ENCODE measurements at regions not wholly inside any gene's neighbourhood (a gene's known extent, or its start where the extent isn't known, plus 50 kb on each side); places are given as distances from the start of the nearest gene placed in this dataset.

DNA sequence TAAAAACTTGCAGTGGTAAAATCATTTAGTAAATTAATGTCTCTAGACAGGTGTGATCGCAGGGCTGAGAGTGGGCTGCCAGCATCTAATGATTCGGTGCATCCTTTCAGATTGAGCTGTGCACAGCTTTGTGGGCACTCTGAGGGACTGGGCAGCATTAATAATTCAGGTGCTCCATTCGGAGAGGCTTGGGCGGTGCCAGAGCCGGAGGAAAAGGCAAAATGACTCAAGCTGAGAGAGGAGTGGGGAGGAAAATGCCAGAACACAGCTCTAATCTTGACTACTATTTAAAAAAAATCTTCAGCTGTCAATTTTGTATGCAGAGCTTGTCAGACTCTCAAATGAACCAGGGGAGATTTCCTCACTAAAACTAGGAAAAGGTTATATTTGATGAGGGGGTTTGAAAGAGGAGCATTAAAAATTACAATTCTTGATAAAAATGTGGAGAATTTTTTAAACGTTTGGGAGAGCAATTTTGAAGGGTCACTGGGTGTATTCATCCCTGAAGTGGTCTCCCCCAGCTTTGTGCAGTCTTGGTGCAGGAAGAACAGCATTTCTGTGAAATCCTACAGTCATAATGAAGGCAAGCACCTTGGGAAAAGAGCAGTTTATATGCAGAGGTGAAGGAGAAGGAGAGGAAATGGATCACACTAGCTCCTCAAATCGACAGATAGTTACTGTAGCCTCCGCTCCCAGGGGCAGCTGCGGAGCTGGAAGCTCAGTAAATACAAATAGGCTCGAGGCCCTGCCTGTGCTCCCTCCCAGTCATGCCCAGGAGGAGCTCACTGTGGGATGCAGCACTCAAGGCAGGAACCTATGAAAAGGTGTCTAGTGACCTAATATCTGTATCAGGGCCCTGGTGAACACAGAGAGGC, 535.4 kb upstream of the RAB6C start:
- Histone ChIP-seq H3K4me2 (ENCODE audit: low read length) (peak overlapping the region; percentile 40; the same call in 1 of the 2 replicates), H3K9me2 (replicated peaks; ENCODE audit: control insufficient read depth, low read length) (no peaks in the 10 kb centered on the region), H3K4me1 (ENCODE audit: control insufficient read depth, low read length) (peaks cover 3% of the 10 kb centered on the region; the same call in 1 of the 2 replicates), H3K9me3 (ENCODE audit: control insufficient read depth, insufficient read depth, low read length) (no peaks in the 10 kb centered on the region), H4K20me1 (ENCODE audit: control insufficient read depth, insufficient read depth, low read depth, low read length) (no peaks in the 10 kb centered on the region), H3K27me3 (ENCODE audit: control insufficient read depth, low read length) (no peaks in the 10 kb centered on the region), H3K36me3 (ENCODE audit: control insufficient read depth, low read length) (no peaks in the 10 kb centered on the region), H3K4me3 (ENCODE audit: low read length) (peak overlapping the region; percentile 57), H3F3A (ENCODE audit: control insufficient read depth, insufficient read depth) (no peaks in the 10 kb centered on the region), H3K27ac (ENCODE audit: low read depth, low read length) (no peak overlapping the region), H3K79me2 (ENCODE audit: control insufficient read depth, low read length) (no peaks in the 10 kb centered on the region)
- TF ChIP-seq, protein P1, sequence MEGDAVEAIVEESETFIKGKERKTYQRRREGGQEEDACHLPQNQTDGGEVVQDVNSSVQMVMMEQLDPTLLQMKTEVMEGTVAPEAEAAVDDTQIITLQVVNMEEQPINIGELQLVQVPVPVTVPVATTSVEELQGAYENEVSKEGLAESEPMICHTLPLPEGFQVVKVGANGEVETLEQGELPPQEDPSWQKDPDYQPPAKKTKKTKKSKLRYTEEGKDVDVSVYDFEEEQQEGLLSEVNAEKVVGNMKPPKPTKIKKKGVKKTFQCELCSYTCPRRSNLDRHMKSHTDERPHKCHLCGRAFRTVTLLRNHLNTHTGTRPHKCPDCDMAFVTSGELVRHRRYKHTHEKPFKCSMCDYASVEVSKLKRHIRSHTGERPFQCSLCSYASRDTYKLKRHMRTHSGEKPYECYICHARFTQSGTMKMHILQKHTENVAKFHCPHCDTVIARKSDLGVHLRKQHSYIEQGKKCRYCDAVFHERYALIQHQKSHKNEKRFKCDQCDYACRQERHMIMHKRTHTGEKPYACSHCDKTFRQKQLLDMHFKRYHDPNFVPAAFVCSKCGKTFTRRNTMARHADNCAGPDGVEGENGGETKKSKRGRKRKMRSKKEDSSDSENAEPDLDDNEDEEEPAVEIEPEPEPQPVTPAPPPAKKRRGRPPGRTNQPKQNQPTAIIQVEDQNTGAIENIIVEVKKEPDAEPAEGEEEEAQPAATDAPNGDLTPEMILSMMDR (IDR thresholded peaks at IDR 0.05; ENCODE audit: low read depth, low read length, poor library complexity, severe bottlenecking), result no peak
- no peak for TF ChIP-seq EZH2phosphoT487 (IDR thresholded peaks at IDR 0.05; ENCODE audit: borderline replicate concordance, low read length)

GRCh38 chr2:129444751-129445150, 534.7 kb upstream of the RAB6C start:
- no peaks in the 10 kb centered on the region for H3K79me2 ChIP-seq (ENCODE audit: control insufficient read depth, low read length)
- H3K36me3 ChIP-seq (ENCODE audit: control insufficient read depth, low read length), result no peaks in the 10 kb centered on the region
- H3K9me2 ChIP-seq (replicated peaks; ENCODE audit: control insufficient read depth, low read length), result no peaks in the 10 kb centered on the region
- H3K27ac ChIP-seq (ENCODE audit: low read depth, low read length), result no peak overlapping the region
- no peaks in the 10 kb centered on the region for H4K20me1 ChIP-seq (ENCODE audit: control insufficient read depth, insufficient read depth, low read depth, low read length)
- TF ChIP-seq, protein P1 (IDR thresholded peaks at IDR 0.05; ENCODE audit: low read depth, low read length, poor library complexity, severe bottlenecking), result no peak
- TF ChIP-seq EZH2phosphoT487 (IDR thresholded peaks at IDR 0.05; ENCODE audit: borderline replicate concordance, low read length), result no peak
- no peak overlapping the region for H3K4me2 ChIP-seq (ENCODE audit: low read length)
- no peaks in the 10 kb centered on the region for H3K9me3 ChIP-seq (ENCODE audit: control insufficient read depth, insufficient read depth, low read length)
- no peaks in the 10 kb centered on the region for H3F3A ChIP-seq (ENCODE audit: control insufficient read depth, insufficient read depth)
- no peak overlapping the region for H3K4me3 ChIP-seq (ENCODE audit: low read length)
- no peaks in the 10 kb centered on the region for H3K27me3 ChIP-seq (ENCODE audit: control insufficient read depth, low read length)
- H3K4me1 ChIP-seq (ENCODE audit: control insufficient read depth, low read length), result peaks cover 3% of the 10 kb centered on the region; the same call in 1 of the 2 replicates

- H3K4me3 ChIP-seq (ENCODE audit: low read length), result no peak overlapping the region
- no peak overlapping the region for H3K27ac ChIP-seq (ENCODE audit: low read depth, low read length)
- H4K20me1 ChIP-seq (ENCODE audit: control insufficient read depth, insufficient read depth, low read depth, low read length), result no peaks in the 10 kb centered on the region
- no peaks in the 10 kb centered on the region for H3F3A ChIP-seq (ENCODE audit: control insufficient read depth, insufficient read depth)
- H3K4me2 ChIP-seq (ENCODE audit: low read length), result no peak overlapping the region
- H3K79me2 ChIP-seq (ENCODE audit: control insufficient read depth, low read length), result no peaks in the 10 kb centered on the region
- no peaks in the 10 kb centered on the region for H3K9me2 ChIP-seq (replicated peaks; ENCODE audit: control insufficient read depth, low read length)
- H3K9me3 ChIP-seq (ENCODE audit: control insufficient read depth, insufficient read depth, low read length), result no peaks in the 10 kb centered on the region
- H3K27me3 ChIP-seq (ENCODE audit: control insufficient read depth, low read length), result no peaks in the 10 kb centered on the region
- TF ChIP-seq EZH2phosphoT487 (IDR thresholded peaks at IDR 0.05; ENCODE audit: borderline replicate concordance, low read length), result no peak
- TF ChIP-seq, protein P1 (IDR thresholded peaks at IDR 0.05; ENCODE audit: low read depth, low read length, poor library complexity, severe bottlenecking), result no peak
- no peaks in the 10 kb centered on the region for H3K4me1 ChIP-seq (ENCODE audit: control insufficient read depth, low read length)
- H3K36me3 ChIP-seq (ENCODE audit: control insufficient read depth, low read length), result no peaks in the 10 kb centered on the region
These were observed 522.8 kb upstream of the RAB6C start for GRCh38 chr2:129456691-129457090.

All from DOHH2 (cell line).